Ishikawa (cell line): ENCODE measurements at regions not wholly inside any gene's neighbourhood (a gene's known extent, or its start where the extent isn't known, plus 50 kb on each side); places are given as distances from the start of the nearest gene placed in this dataset.

Experiments used
- EGR1 ChIP-seq: IDR thresholded peaks from 2 replicates; pipeline ENCODE4 v1.6.1; 2012
- FOXM1 ChIP-seq: IDR thresholded peaks from 2 replicates; pipeline ENCODE4 v1.6.1; 2012; ENCODE audit warnings: low read depth, borderline replicate concordance
- TAF1 ChIP-seq: IDR thresholded peaks from 2 replicates; pipeline ENCODE4 v1.6.1; 2012; ENCODE audit warnings: low read depth, mild to moderate bottlenecking
- TEAD4 ChIP-seq: IDR thresholded peaks from 2 replicates; pipeline ENCODE4 v1.6.1; 2012
- YY1 ChIP-seq: IDR thresholded peaks from 2 replicates; pipeline ENCODE4 v1.6.1; 2012; ENCODE audit warnings: low read depth

DNA sequence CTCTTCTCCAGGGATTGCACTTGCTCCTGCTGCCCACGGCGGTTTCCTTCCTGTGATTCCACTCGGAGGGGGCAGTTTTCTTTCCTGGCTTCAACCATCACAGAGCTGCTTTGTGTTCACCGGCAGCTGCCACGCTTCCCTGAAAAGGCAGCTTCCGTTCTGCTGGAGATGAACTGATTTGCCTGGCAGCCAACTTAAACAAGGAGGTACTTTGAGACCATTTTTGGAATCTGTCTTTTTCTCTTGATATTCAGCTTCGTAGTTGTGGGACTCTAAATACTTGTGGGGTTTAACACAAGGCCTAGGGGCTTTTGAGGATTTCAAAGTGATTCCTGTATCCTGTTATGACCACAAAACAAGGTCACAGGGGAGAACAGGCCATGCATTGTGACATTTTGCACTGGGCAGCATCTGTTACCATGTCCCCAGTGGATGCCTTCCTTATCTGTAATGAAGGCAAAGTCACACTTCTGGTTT, 192.0 kb downstream of the MTRR start:
- TF ChIP-seq TEAD4 (no peak), EGR1 (no peak), YY1 (no peak), FOXM1 (no peak), TAF1 (no peak)
